Effector memory CD8-positive, alpha-beta T cell (primary cell): ENCODE measurements at regions not wholly inside any gene's neighbourhood (a gene's known extent, or its start where the extent isn't known, plus 50 kb on each side); places are given as distances from the start of the nearest gene placed in this dataset.
"Not testable (repeated sequence)": the region's sequence is repeated elsewhere in the genome, so short reads cannot be mapped to it uniquely, and the experiment has no call there.

Source experiments
- ATAC-seq: fragments of 150-1000 bp; cut with Tn5 transposase; replicated peaks from 2 replicates; pipeline ENCODE4 v1.10.0; 2021; ENCODE audit warnings: mild to moderate bottlenecking, moderate library complexity
- DNase-seq, 3 experiments: peaks; one replicate each; pipeline ENCODE4 v3.0.0; 2021
- H3K27ac Mint-ChIP-seq, 2 donors: one replicate each; pipeline ENCODE4 v1.8.0; 2022; ENCODE audit warnings: mild to moderate bottlenecking in 2 of 2, mixed read lengths in 2 of 2, moderate library complexity in 2 of 2
- H3K27me3 Mint-ChIP-seq, 2 donors: one replicate each; pipeline ENCODE4 v1.8.0; 2022; ENCODE audit warnings: mixed read lengths in 2 of 2
- H3K36me3 Mint-ChIP-seq: one replicate; pipeline ENCODE4 v1.8.0; 2022; ENCODE audit warnings: mild to moderate bottlenecking, moderate library complexity, mixed read lengths; ENCODE audit not compliant: insufficient read depth
- H3K4me1 Mint-ChIP-seq, 2 donors: one replicate each; pipeline ENCODE4 v1.8.0; 2022; ENCODE audit warnings: low read depth in 2 of 2, mixed read lengths in 2 of 2
- H3K4me3 Mint-ChIP-seq, 2 donors: one replicate each; pipeline ENCODE4 v1.8.0; 2022; ENCODE audit warnings: mild to moderate bottlenecking in 2 of 2, mixed read lengths in 2 of 2, moderate library complexity in 2 of 2
- H3K9me3 Mint-ChIP-seq, 2 donors: one replicate each; pipeline ENCODE4 v1.8.0; 2022; ENCODE audit warnings: mixed read lengths in 2 of 2

DNA sequence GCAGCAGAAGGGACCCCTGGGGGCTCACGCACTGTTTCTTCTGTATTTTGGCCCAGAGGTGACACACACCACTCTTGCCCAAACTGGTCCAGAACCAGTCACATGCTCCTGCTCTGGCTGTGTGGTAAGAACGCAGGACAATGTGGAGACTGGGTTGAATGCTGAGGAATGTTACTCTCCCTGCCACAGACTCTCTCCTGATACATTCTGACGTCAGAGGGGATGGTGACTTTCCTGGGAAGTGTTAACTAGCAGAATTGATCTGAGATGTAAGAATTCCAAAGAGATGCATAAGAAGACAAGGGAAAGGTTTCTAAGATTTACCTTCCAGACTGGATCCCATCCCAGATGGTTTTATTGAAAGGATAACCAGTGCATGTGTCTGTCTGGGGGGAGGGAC is 100.8 kb downstream of the ASB1 start:
- DNase-seq (no peak), ATAC-seq (no peak)
- Mint-ChIP-seq H3K27ac (no peak overlapping the region), H3K9me3 (peaks cover 0 to under 1% of the 10 kb centered on the region in 2 donors), H3K4me3 (no peak overlapping the region), H3K4me1 (no peaks in the 10 kb centered on the region), H3K36me3 (peaks cover under 1% of the 10 kb centered on the region), H3K27me3 (peaks cover 30 to 36% of the 10 kb centered on the region in 2 donors)

DNA sequence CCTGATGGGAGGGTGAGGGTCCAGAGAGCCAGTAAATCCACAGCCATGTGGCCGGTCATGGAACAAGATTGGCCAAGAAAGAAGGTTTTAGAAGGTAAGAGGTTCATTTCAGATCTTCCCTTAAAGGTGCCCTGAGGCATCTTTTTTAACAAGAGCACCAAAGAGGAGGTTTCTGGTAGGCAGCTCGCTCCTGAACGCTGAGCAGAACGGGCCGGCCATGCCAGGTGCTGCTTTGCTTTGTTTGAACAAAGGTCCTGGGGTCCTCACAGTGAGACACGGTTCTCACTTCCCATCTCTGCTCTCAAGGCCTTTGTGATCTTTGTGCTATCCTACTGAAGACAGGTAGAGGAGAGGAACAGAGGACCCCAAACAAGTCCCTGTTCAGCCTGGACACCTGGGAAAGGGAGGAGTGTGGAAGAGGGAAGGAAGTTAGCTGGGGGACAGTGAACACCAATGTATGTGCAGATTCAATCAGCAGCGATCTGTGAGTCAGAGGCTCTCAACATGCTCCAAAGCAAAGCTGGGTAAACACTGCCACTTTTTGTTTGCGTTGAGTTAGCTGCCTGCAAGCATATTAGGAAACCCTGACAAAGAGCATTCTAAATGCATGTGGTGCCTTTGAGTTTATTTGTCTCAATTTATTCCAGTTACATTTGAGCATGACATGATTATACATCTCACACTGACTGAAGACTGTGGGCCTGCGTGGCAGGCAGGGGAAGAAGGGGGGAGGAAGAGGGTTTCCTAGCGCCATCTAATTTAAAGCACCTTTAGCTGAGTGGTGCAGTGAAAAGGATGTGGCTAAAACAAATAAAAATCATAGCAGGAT is 102.4 kb downstream of the ASB1 start:
- ATAC-seq: no peak
- H3K27ac Mint-ChIP-seq: no peak overlapping the region
- H3K27me3 Mint-ChIP-seq: peaks cover 30 to 32% of the 10 kb centered on the region in 2 donors
- no peaks in the 10 kb centered on the region for H3K36me3 Mint-ChIP-seq
- H3K4me1 Mint-ChIP-seq: no peaks in the 10 kb centered on the region
- no peak for DNase-seq
- no peak overlapping the region for H3K4me3 Mint-ChIP-seq
- H3K9me3 Mint-ChIP-seq: no peaks in the 10 kb centered on the region

DNA sequence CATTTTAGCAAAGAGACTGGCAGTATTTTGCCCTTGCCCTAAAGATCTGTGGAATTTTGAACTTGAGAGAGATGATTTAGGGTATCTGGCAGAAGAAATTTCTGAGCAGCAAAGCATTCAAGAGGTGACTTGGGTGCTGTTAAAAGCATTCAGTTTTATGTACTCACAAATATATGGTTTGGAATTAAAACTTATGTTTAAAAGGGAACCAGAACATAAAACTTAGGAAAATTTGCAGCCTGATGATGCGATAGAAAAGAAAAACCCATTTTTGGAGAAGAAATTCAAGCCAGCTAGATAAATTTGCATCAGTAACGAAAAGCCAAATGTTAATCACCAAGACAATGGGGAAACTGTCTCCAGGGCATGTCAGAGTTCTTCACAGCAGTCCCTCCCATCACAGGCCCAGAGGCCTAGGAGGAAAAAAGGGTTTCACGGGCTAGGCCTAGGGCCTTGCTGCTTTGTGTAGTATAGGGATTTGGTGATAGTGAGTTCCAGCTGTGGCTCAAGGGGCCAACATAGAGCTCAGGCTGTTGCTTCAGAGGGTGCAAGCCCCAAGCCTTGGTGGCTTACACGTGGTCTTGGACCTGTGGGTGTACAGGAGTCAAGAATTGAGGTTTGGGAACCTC is 104.4 kb downstream of the ASB1 start:
- not testable (repeated sequence) for H3K9me3 Mint-ChIP-seq, H3K36me3 Mint-ChIP-seq, H3K4me3 Mint-ChIP-seq, ATAC-seq, H3K4me1 Mint-ChIP-seq, DNase-seq, H3K27ac Mint-ChIP-seq
- peaks cover 16 to 33% of the 10 kb centered on the region in 2 donors for H3K27me3 Mint-ChIP-seq

DNA sequence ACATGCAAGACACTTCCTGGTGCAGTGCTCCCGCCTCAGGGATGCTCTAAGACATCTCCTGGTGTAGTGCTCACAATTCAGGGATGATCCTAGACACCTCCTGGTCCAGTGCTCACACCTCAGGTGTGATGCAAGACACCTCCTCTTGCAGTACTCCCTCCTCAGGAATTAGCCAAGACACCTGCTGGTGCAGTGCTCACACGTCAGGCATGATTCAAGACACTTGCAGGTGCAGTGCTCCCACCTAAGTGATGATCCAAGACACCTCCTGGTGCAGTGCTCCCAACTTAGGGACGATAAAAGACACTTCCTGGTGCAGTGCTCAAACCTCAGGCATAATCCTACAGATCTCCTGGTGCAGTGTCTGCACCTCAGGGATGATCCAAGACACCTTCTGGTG is 117.0 kb downstream of the ASB1 start:
- H3K27ac Mint-ChIP-seq, H3K4me3 Mint-ChIP-seq, H3K36me3 Mint-ChIP-seq, H3K9me3 Mint-ChIP-seq, DNase-seq, ATAC-seq, H3K4me1 Mint-ChIP-seq: not testable (repeated sequence)
- peaks cover 14 to 86% of the 10 kb centered on the region in 2 donors for H3K27me3 Mint-ChIP-seq

DNA sequence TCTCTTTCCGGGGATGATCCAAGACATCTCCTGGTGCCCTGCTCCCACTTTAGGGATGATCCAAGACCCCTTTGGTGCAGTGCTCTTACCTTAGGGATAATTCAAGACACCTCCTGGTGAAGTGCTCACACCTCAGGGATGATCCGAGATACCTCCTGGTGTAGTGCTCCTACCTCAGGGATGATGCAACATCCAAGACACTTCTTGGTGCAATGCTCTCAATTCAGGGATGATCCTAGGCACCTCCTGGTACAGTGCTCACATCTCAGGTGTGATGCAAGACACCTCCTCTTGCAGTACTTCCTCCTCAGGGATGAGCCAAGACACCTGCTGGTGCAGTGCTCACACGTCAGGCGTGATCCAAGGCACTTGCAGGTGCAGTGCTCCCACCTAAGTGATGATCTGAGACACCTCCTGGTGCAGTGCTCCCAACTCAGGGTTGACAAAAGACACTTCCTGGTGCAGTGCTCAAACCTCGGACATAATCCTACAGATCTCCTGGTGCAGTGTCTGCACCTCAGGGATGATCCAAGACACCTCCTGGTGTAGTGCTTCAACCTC is 122.3 kb downstream of the ASB1 start:
- no peak for DNase-seq
- Mint-ChIP-seq H3K4me3 (no peak overlapping the region), H3K27ac (no peak overlapping the region), H3K36me3 (no peaks in the 10 kb centered on the region), H3K27me3 (peaks cover 13 to 69% of the 10 kb centered on the region in 2 donors), H3K4me1 (no peaks in the 10 kb centered on the region), H3K9me3 (peaks cover 0 to 1% of the 10 kb centered on the region in 2 donors)
- ATAC-seq: no peak

DNA sequence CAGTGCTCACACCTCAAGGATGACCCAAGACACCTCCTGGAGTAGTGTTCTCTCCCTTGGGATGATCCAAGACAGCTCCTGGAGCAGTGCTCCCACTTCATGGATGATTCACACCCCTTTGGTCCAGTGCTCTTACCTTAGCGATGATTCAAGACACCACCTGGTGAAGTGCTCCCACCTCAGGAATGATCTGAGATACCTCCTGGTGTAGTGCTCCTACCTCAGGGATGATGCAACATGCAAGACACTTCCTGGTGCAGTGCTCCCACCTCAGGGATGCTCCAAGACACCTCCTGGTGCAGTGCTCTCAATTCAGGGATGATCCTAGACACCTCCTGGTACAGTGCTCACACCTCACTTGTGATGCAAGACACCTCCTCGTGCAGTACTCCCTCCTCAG is 123.1 kb downstream of the ASB1 start:
- ATAC-seq: no peak

DNA sequence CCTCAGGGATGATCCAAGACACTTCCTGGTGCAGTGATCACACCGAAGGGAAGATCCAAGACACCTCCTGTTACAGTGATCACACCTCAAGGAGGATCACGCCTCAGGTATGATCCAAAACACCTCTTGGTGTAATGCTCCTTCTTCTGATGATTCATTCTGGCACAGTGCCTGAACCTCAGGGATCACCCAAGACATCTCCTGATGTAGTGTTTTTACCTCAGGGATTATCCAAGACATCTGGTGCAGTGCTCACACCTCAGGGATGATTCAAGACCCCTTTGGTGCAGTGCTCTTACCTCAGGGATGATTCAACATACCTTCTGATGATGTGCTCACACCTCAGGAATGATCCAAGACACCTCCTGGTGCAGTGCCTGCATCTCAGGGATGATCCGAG is 124.4 kb downstream of the ASB1 start:
- no peak overlapping the region for H3K27ac Mint-ChIP-seq
- ATAC-seq: no peak
- H3K4me1 Mint-ChIP-seq: no peaks in the 10 kb centered on the region
- H3K36me3 Mint-ChIP-seq: no peaks in the 10 kb centered on the region
- H3K4me3 Mint-ChIP-seq: no peak overlapping the region
- H3K27me3 Mint-ChIP-seq: peaks cover 5 to 58% of the 10 kb centered on the region in 2 donors
- DNase-seq: no peak
- peaks cover 0 to 1% of the 10 kb centered on the region in 2 donors for H3K9me3 Mint-ChIP-seq

More for the DNA sequence above, 123.1 kb downstream of the ASB1 start:
- H3K36me3 Mint-ChIP-seq: no peaks in the 10 kb centered on the region
- no peak overlapping the region for H3K4me3 Mint-ChIP-seq
- no peak for DNase-seq
- H3K9me3 Mint-ChIP-seq: peaks cover 0 to 1% of the 10 kb centered on the region in 2 donors
- H3K27ac Mint-ChIP-seq: no peak overlapping the region
- H3K4me1 Mint-ChIP-seq: no peaks in the 10 kb centered on the region
- H3K27me3 Mint-ChIP-seq: peaks cover 4 to 67% of the 10 kb centered on the region in 2 donors

DNA sequence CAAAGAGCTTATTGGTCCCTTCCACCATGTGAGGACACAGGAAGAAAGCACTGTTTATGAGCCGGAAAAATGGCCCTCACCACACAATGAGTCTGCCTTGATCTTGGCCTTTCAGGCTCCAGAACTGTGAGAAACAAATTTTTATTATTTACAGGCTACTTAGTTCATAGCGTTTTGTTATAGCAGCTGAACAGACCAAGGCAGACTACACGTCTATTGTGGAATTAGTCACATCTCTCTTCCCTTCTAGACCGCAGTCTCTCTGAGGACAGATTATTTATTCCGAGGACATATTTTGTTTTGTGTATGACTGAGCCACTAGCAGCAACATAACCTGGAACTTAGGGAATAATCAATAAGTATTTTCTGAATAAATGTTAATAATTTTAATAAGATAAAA is 125.5 kb downstream of the ASB1 start:
- H3K27me3 Mint-ChIP-seq: peaks cover 16 to 60% of the 10 kb centered on the region in 2 donors
- peaks cover 0 to 1% of the 10 kb centered on the region in 2 donors for H3K9me3 Mint-ChIP-seq
- H3K27ac Mint-ChIP-seq: no peak overlapping the region
- DNase-seq (no peak), ATAC-seq (no peak)
- H3K36me3 Mint-ChIP-seq: no peaks in the 10 kb centered on the region
- no peak overlapping the region for H3K4me3 Mint-ChIP-seq
- H3K4me1 Mint-ChIP-seq: no peaks in the 10 kb centered on the region

DNA sequence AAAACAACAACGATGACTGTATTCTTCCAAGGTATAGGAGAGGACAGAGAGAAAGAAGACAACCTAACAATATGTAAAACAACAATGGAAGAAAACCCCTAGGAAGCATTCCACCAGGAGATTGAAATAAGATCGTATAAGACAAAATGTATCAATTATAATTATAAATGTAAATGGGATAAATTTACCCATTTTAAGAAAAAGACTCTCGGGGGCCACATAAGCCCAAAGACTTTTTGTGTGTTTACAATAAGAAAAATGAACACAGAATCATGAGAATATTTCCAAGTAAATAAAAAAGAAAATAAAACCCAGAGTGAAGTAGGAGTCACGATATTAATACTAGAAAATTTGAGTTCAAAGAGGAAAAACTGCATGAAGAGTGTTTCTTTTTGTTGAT is 126.4 kb downstream of the ASB1 start:
- no peak for DNase-seq
- no peak for ATAC-seq
- Mint-ChIP-seq H3K9me3 (peaks cover 0 to 1% of the 10 kb centered on the region in 2 donors), H3K4me1 (no peaks in the 10 kb centered on the region), H3K27me3 (peaks cover 24 to 60% of the 10 kb centered on the region in 2 donors), H3K4me3 (no peak overlapping the region), H3K36me3 (no peaks in the 10 kb centered on the region), H3K27ac (no peak overlapping the region)

DNA sequence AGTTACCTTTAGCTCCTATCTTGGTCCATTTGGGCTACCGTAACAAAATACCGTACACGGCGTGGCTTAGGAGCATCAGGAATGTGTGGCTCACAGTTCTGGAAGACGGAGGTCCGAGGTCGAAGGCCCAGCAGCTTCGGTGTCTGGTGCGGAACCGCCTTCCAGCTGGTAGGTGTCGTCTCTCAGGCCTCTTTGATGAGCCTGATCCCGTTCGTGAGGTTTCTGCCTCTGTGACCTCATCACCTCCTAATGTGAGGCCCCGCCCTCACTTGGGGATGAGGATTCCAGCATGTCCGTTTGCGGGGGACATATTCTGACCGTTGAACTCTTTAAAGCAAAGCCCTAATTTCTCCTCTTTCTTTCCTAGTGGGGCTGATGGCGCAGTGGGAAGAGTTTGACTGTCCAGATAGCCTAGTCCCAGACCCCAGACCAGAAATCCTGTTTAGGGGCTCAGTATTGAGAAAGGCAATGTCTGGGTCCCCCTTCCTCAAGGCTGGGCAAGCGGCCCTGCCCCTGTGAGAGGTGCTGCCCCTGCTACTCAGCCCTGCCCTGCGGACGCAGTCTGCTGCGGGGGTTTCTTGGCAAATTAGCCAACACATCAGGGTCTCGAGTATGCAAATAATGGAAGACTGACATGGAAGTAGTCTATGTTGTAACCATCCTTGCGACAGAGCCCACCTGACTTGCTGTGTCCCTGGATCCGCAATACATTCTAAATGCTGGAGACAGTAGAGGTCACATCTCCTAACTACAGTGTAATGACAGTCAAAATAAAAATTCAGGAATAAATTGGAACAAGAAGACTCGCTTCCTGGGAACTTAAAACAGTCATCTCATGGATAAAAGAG is 128.0 kb downstream of the ASB1 start:
- Mint-ChIP-seq H3K4me3 (no peak overlapping the region), H3K9me3 (peaks cover 0 to 1% of the 10 kb centered on the region in 2 donors), H3K27me3 (peaks cover 24 to 52% of the 10 kb centered on the region in 2 donors), H3K27ac (no peak overlapping the region), H3K36me3 (no peaks in the 10 kb centered on the region), H3K4me1 (no peaks in the 10 kb centered on the region)
- DNase-seq (no peak), ATAC-seq (no peak)

DNA sequence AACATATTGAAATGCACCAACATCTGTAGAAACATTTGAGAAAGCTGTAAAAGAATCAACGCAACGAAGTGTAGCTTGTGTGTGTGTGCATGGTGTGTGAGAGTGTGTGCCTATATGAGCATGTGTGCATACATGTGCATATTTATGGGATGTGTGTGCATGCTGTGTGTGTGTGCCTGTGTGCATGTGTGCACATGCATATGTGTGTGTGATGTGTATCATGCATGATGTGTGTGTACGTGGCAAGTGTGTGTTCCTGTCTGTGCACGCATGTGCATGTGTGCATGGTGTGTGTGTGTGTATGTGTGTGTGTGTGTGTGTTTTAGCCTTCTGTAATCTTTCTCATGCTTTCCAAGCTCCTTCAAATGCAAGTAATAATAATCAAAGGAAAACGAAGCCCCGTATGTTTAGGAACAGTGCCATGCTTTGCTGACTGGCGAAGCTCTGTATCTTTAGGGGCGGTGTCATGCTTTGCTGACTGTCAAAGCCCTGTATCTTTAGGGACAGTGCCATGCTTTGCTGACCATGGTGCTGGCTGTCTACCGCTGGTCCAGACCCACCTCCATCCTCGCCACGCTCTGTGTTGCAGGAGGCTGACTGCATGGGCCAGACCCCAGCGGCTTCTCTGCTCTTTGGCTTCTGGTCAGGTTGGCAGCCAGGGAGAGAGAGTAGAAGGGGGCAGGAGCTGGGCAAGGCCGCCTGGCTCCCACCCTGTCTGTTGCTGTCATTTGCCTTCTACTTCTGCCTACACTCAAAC is 129.2 kb downstream of the ASB1 start:
- Mint-ChIP-seq H3K27ac (no peak overlapping the region), H3K4me3 (no peak overlapping the region), H3K4me1 (no peaks in the 10 kb centered on the region), H3K27me3 (peaks cover 24 to 51% of the 10 kb centered on the region in 2 donors), H3K9me3 (peaks cover 0 to 1% of the 10 kb centered on the region in 2 donors), H3K36me3 (no peaks in the 10 kb centered on the region)
- DNase-seq (no peak), ATAC-seq (no peak)

DNA sequence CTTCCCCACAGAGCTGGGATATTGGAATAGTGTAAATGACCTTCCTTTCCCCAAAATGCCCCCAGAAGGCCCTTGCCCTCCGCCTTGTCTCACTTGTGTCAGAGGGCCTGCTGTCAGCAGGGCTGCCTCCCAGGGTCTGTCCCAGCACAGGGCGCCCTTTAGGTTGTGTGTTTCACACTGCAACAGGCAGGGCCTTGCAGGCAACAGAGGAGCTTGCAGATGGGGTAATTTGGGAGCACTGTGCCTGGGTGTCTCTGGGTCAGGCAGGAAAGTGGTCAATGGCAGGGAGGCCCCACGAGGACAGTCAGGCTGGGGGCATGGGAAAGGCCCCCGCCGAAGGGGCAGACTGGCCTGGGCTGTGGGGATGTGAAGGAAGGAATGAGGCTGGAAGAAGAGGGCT is 130.7 kb downstream of the ASB1 start:
- H3K9me3 Mint-ChIP-seq: peaks cover 0 to 1% of the 10 kb centered on the region in 2 donors
- H3K4me3 Mint-ChIP-seq: no peak overlapping the region
- no peaks in the 10 kb centered on the region for H3K36me3 Mint-ChIP-seq
- peaks cover 24 to 49% of the 10 kb centered on the region in 2 donors for H3K27me3 Mint-ChIP-seq
- DNase-seq (no peak), ATAC-seq (no peak)
- no peaks in the 10 kb centered on the region for H3K4me1 Mint-ChIP-seq
- no peak overlapping the region for H3K27ac Mint-ChIP-seq
